CD4-positive, alpha-beta memory T cell (primary cell): ENCODE measurements at regions not wholly inside any gene's neighbourhood (a gene's known extent, or its start where the extent isn't known, plus 50 kb on each side); places are given as distances from the start of the nearest gene placed in this dataset.
"Not testable (repeated sequence)": the region's sequence is repeated elsewhere in the genome, so short reads cannot be mapped to it uniquely, and the experiment has no call there.

Experiments
- CTCF ChIA-PET: fragments of 350-600 bp; sonication (Branson Sonifier 250); formaldehyde crosslinking; loops from one replicate; lab custom pipeline; 2021; ENCODE audit warnings: inconsistent platforms; ENCODE audit not compliant: partially characterized antibody; lab: Charles Lee
- POLR2A ChIA-PET: fragments of 350-600 bp; sonication (Branson Sonifier 250); formaldehyde crosslinking; loops from one replicate; lab custom pipeline; 2021; ENCODE audit not compliant: partially characterized antibody; lab: Charles Lee
- DNase-seq, 5 donors: peaks; one replicate each; pipeline versions ENCODE4 v3.0.0 to v3.0.0-alpha.2; 2020 to 2022; ENCODE audit warnings: mixed read lengths in 1 of 5
- H3K27ac ChIP-seq: one replicate; pipeline ENCODE4 v1.7.0; 2013; ENCODE audit warnings: low read depth, low read length
- H3K27me3 ChIP-seq: 2 replicates; pipeline ENCODE4 v1.7.0; 2013; ENCODE audit warnings: mild to moderate bottlenecking, low read length, moderate library complexity; ENCODE audit not compliant: insufficient read depth
- H3K36me3 ChIP-seq: 2 replicates; pipeline ENCODE4 v1.7.0; 2013; ENCODE audit warnings: mild to moderate bottlenecking, low read length, moderate library complexity; ENCODE audit not compliant: insufficient read depth
- H3K4me1 ChIP-seq: 2 replicates; pipeline ENCODE4 v1.7.0; 2013; ENCODE audit warnings: mild to moderate bottlenecking, low read length, moderate library complexity; ENCODE audit not compliant: insufficient read depth
- H3K4me3 ChIP-seq, 2 donors: one replicate each; pipeline ENCODE4 v1.7.0; 2013; ENCODE audit warnings: low read length in 2 of 2, mild to moderate bottlenecking in 1 of 2
- H3K9me3 ChIP-seq, 2 donors: one replicate each; pipeline ENCODE4 v1.7.0; 2013; ENCODE audit warnings: low read length in 2 of 2, control low read depth in 1 of 2; ENCODE audit not compliant: control insufficient read depth in 1 of 2
- H3K27ac Mint-ChIP-seq, 7 donors: one replicate each; pipeline ENCODE4 v1.8.0; 2020 to 2021; ENCODE audit warnings: mixed read lengths in 7 of 7, mild to moderate bottlenecking in 6 of 7, inconsistent platforms in 3 of 7, moderate library complexity in 3 of 7
- H3K27me3 Mint-ChIP-seq, 2 donors: one replicate each; pipeline ENCODE4 v1.8.0; 2020 to 2021; ENCODE audit warnings: mixed read lengths in 2 of 2
- H3K36me3 Mint-ChIP-seq, 2 donors: one replicate each; pipeline ENCODE4 v1.8.0; 2020 to 2021; ENCODE audit warnings: mixed read lengths in 2 of 2, inconsistent platforms in 1 of 2, mild to moderate bottlenecking in 1 of 2
- H3K4me1 Mint-ChIP-seq, 4 donors: one replicate each; pipeline ENCODE4 v1.8.0; 2020 to 2021; ENCODE audit warnings: mixed read lengths in 4 of 4, mild to moderate bottlenecking in 1 of 4
- H3K4me3 Mint-ChIP-seq, 8 donors: one replicate each; pipeline ENCODE4 v1.8.0; 2020 to 2021; ENCODE audit warnings: mixed read lengths in 8 of 8, mild to moderate bottlenecking in 7 of 8, moderate library complexity in 6 of 8, inconsistent platforms in 3 of 8
- H3K9me3 Mint-ChIP-seq, 8 donors: one replicate each; pipeline ENCODE4 v1.8.0; 2020 to 2021; ENCODE audit warnings: mixed read lengths in 8 of 8, mild to moderate bottlenecking in 5 of 8, inconsistent platforms in 3 of 8, moderate library complexity in 1 of 8
- intact Hi-C: fragments of 100-400 bp; cut with micrococcal nuclease; formaldehyde crosslinking; loops from one replicate; pipeline ENCODE4 v1.15.1; 2023

DNA sequence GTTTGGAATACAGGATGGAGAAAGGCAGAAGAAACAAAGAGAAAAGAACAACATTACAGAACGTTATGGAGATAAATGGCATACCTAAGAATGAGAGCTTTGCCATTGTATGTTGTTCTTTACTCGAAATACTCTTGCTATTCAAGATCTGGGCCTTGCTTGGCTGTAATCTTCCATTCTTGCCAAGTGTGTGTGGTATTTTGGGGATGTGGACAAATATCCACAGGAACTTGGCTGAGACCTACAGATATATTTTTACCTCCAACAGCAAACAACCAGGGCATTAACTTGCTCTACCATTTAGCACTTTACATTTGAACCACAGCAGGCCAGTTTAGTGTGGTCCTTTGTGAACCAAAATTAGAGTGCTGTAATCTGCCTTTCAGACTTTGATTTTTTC, 76.3 kb downstream of the DKK1 start:
- H3K27me3 ChIP-seq, result no peaks in the 10 kb centered on the region
- no peaks in the 10 kb centered on the region for H3K36me3 ChIP-seq
- CTCF ChIA-PET, result no interaction called here
- no peak overlapping the region for H3K27ac ChIP-seq
- Mint-ChIP-seq H3K4me3 (no peak overlapping the region), H3K36me3 (no peaks in the 10 kb centered on the region), H3K9me3 (peaks cover 0 to 11% (median 3%) of the 10 kb centered on the region in 8 donors), H3K4me1 (no peaks in the 10 kb centered on the region), H3K27ac (no peak overlapping the region), H3K27me3 (no peaks in the 10 kb centered on the region)
- H3K4me3 ChIP-seq, result no peak overlapping the region
- no peaks in the 10 kb centered on the region for H3K4me1 ChIP-seq
- intact Hi-C loops, result no loop called here
- DNase-seq, result no peak
- POLR2A ChIA-PET, result no interaction called here
- H3K9me3 ChIP-seq, result no peaks in the 10 kb centered on the region

DNA sequence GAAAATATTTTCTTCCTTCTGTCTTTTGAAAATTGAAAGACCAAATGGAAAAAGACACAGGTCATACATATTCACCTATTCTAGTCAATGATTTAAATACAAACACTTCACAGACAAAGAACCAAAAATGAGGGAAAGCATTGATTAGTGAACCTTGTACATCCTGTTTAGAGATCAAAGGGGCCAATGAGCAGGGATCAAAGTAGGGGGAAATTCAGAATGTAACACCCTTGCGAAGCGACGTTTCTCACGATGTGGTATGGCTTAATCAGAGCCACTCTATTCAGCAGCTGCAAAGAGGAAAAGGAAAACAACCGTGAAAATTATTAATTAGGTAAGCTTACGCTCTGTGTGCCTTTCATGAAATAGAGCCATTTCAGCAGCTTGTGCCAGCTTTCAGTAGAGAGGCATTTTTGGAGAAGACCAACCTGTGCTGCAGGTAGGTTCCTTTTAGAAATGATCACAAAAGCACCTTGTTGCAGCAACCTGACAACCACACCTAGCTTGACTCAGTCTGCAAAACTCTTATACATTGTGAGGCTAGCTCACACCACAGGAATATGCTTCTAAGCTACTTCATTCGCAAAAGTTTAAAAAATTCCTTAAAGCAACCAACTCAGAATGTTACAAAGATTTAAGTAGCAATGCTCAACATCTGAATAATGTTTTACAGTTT, 78.0 kb downstream of the DKK1 start:
- H3K27ac ChIP-seq, result no peak overlapping the region
- DNase-seq, result no peak
- Mint-ChIP-seq H3K36me3 (no peaks in the 10 kb centered on the region), H3K9me3 (peaks cover 0 to 11% (median 4%) of the 10 kb centered on the region in 8 donors), H3K27me3 (no peaks in the 10 kb centered on the region), H3K4me3 (no peak overlapping the region), H3K27ac (no peak overlapping the region), H3K4me1 (no peaks in the 10 kb centered on the region)
- no peak overlapping the region for H3K4me3 ChIP-seq
- no peaks in the 10 kb centered on the region for H3K4me1 ChIP-seq
- intact Hi-C loops, result no loop called here
- no peaks in the 10 kb centered on the region for H3K36me3 ChIP-seq
- ChIA-PET POLR2A (no interaction called here), CTCF (no interaction called here)
- no peaks in the 10 kb centered on the region for H3K9me3 ChIP-seq
- no peaks in the 10 kb centered on the region for H3K27me3 ChIP-seq

DNA sequence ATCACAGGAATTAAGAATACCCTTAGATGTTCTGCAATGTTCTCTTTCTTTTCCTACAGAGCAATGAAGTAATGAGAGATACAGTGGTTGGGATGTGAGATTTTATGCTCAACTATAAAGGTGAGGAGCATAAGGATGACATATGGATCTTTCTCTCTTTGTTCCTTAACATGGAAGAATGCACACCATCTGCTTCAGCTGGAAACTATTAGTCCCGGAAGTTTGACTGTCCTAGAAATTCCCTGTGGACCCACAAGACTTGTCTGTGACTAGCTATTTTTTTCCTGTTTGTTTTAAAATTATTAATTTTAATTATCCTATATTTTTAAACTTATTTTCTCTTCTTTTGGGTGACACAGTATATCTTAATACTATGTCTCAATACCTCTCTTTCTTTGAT, 80.2 kb downstream of the DKK1 start:
- Mint-ChIP-seq H3K4me3 (no peak overlapping the region), H3K27me3 (no peaks in the 10 kb centered on the region), H3K36me3 (no peaks in the 10 kb centered on the region), H3K9me3 (peaks cover 0 to 11% (median 4%) of the 10 kb centered on the region in 8 donors), H3K27ac (no peak overlapping the region), H3K4me1 (no peaks in the 10 kb centered on the region)
- ChIA-PET POLR2A (no interaction called here), CTCF (no interaction called here)
- H3K36me3 ChIP-seq, result no peaks in the 10 kb centered on the region
- no peaks in the 10 kb centered on the region for H3K9me3 ChIP-seq
- no peak overlapping the region for H3K27ac ChIP-seq
- DNase-seq, result no peak
- no peaks in the 10 kb centered on the region for H3K4me1 ChIP-seq
- intact Hi-C loops, result no loop called here
- H3K4me3 ChIP-seq, result no peak overlapping the region
- no peaks in the 10 kb centered on the region for H3K27me3 ChIP-seq

DNA sequence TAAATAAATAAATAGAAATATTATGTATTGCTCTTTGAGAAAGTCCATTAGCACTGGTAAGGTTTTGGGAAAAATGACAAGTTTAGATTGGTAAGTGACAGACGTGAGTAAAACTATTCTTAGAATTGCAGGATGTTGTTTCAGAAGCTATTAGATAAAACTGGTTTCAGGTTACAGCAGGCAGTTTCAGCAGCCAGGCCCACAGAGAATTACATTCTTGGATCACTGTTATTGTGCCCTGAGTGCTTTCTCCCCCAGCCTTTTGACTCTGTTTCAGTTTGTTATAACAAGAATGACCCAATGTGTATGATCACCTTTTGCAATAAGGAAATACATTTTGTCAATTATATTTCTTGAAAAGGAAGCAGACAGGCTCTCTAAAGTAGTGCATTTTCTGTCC, 86.5 kb downstream of the DKK1 start:
- Histone ChIP-seq H3K27me3 (no peaks in the 10 kb centered on the region), H3K36me3 (no peaks in the 10 kb centered on the region), H3K9me3 (no peaks in the 10 kb centered on the region), H3K4me3 (no peak overlapping the region), H3K4me1 (no peaks in the 10 kb centered on the region), H3K27ac (no peak overlapping the region)
- H3K27ac Mint-ChIP-seq, result no peak overlapping the region
- ChIA-PET CTCF (no interaction called here), POLR2A (no interaction called here)
- no peaks in the 10 kb centered on the region for H3K4me1 Mint-ChIP-seq
- DNase-seq, result no peak
- peaks cover 4 to 33% (median 7%) of the 10 kb centered on the region in 8 donors for H3K9me3 Mint-ChIP-seq
- intact Hi-C loops, result no loop called here
- no peak overlapping the region for H3K4me3 Mint-ChIP-seq
- H3K36me3 Mint-ChIP-seq, result no peaks in the 10 kb centered on the region
- H3K27me3 Mint-ChIP-seq, result no peaks in the 10 kb centered on the region

DNA sequence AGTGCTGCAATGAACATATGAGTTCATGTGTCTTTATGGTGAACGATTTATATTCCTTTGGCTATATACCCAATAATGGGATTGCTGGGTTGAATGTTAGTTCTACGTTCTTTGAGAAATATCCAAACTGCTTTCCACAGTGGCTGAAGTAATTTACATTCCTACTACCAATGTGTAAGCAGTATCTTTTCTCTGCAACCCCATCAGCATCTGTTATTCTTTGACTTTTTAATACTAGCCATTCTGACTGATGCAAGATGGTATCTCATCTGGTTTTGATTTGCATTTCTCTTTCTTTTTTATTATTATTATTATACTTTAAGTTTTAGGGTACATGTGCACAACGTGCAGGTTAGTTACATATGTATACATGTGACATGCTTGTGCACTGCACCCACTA, 89.7 kb downstream of the DKK1 start:
- H3K4me1 ChIP-seq, DNase-seq, H3K4me1 Mint-ChIP-seq, H3K4me3 ChIP-seq, H3K27ac ChIP-seq, H3K36me3 ChIP-seq, intact Hi-C loops, H3K36me3 Mint-ChIP-seq, CTCF ChIA-PET, POLR2A ChIA-PET, H3K27me3 Mint-ChIP-seq, H3K9me3 ChIP-seq, H3K4me3 Mint-ChIP-seq, H3K27ac Mint-ChIP-seq, H3K27me3 ChIP-seq: not testable (repeated sequence)
- peaks cover 4 to 38% (median 15%) of the 10 kb centered on the region in 8 donors for H3K9me3 Mint-ChIP-seq

DNA sequence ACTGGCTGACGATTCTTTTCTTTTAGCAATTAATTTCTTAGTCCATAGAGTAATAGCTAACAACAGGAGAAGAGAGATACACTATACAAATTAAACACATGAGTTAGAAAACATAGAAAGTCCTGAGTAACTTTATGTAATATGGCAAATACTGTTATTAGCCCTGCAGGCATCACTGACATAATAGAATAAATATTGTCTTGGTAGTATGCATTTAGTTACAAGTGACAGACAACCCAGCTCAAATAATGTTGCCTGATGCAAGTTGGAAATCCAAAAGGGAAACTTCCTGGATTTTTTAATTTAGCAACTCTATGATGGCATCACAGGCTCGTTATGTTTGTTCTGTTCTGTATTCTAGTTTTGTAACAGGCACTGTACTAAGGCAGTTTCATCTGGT, 95.1 kb downstream of the DKK1 start:
- Histone ChIP-seq H3K27ac (no peak overlapping the region), H3K4me1 (no peaks in the 10 kb centered on the region), H3K36me3 (no peaks in the 10 kb centered on the region), H3K4me3 (no peak overlapping the region), H3K9me3 (no peaks in the 10 kb centered on the region), H3K27me3 (no peaks in the 10 kb centered on the region)
- DNase-seq, result no peak
- H3K27ac Mint-ChIP-seq, result no peak overlapping the region
- H3K27me3 Mint-ChIP-seq, result no peaks in the 10 kb centered on the region
- no peak overlapping the region for H3K4me3 Mint-ChIP-seq
- ChIA-PET CTCF (no interaction called here), POLR2A (no interaction called here)
- intact Hi-C loops, result no loop called here
- H3K4me1 Mint-ChIP-seq, result no peaks in the 10 kb centered on the region
- H3K9me3 Mint-ChIP-seq, result peaks cover 0 to 18% (median 14%) of the 10 kb centered on the region in 8 donors
- no peaks in the 10 kb centered on the region for H3K36me3 Mint-ChIP-seq

DNA sequence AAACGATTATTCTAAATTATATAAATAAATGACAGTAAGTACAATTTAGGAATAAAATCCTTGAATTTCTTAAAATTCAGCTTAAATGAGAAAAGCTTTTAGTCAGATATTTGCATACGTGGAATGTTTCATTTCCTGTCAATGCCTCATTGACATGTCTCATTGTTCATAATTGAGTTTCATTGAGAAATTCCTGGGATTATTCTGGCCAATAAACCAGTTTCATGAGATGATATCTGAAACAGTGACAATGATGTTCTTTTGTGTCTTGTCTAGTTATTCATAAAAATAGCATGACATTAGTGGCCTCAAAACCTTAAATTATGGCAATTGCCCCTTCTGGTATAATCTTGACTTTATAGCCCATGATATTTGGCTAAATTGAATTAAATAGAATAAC, 95.8 kb downstream of the DKK1 start:
- H3K4me3 ChIP-seq, result no peak overlapping the region
- peaks cover 0 to 18% (median 13%) of the 10 kb centered on the region in 8 donors for H3K9me3 Mint-ChIP-seq
- H3K4me1 Mint-ChIP-seq, result no peaks in the 10 kb centered on the region
- no peak overlapping the region for H3K27ac Mint-ChIP-seq
- no peaks in the 10 kb centered on the region for H3K36me3 Mint-ChIP-seq
- no peaks in the 10 kb centered on the region for H3K9me3 ChIP-seq
- intact Hi-C loops, result no loop called here
- no peaks in the 10 kb centered on the region for H3K27me3 ChIP-seq
- CTCF ChIA-PET, result no interaction called here
- H3K36me3 ChIP-seq, result no peaks in the 10 kb centered on the region
- H3K27ac ChIP-seq, result no peak overlapping the region
- H3K4me3 Mint-ChIP-seq, result no peak overlapping the region
- POLR2A ChIA-PET, result no interaction called here
- no peak for DNase-seq
- H3K4me1 ChIP-seq, result no peaks in the 10 kb centered on the region
- no peaks in the 10 kb centered on the region for H3K27me3 Mint-ChIP-seq

DNA sequence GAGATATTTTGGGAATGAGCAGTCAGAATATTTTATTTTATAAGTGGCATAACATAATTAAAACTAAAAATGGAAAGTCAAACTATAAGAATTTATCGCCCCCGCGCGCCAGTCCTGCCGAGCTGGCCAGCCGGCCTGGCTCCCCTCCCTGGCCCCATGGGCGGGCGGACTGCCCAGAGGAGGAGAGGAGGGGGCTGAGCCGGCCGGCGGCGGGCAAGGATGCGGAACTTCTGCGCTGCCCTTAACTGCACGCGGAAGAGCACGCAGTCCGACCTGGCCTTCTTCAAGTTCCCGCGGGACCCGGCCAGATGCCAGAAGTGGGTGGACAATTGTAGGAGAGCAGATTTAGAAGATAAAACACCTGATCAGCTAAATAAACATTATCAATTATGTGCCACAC, 96.8 kb downstream of the DKK1 start:
- no peak for DNase-seq
- H3K27me3 Mint-ChIP-seq, result no peaks in the 10 kb centered on the region
- no peaks in the 10 kb centered on the region for H3K4me1 Mint-ChIP-seq
- H3K36me3 ChIP-seq, result no peaks in the 10 kb centered on the region
- intact Hi-C loops, result no loop called here
- POLR2A ChIA-PET, result no interaction called here
- peaks cover 0 to 17% (median 9%) of the 10 kb centered on the region in 8 donors for H3K9me3 Mint-ChIP-seq
- H3K9me3 ChIP-seq, result no peaks in the 10 kb centered on the region
- H3K4me3 ChIP-seq, result no peak overlapping the region
- no peak overlapping the region for H3K4me3 Mint-ChIP-seq
- H3K27ac Mint-ChIP-seq, result no peak overlapping the region
- no peaks in the 10 kb centered on the region for H3K36me3 Mint-ChIP-seq
- H3K27ac ChIP-seq, result no peak overlapping the region
- H3K4me1 ChIP-seq, result no peaks in the 10 kb centered on the region
- no peaks in the 10 kb centered on the region for H3K27me3 ChIP-seq
- CTCF ChIA-PET, result no interaction called here
